Right forelimb (tissue), 1 donor: ENCODE measurements at regions not wholly inside any gene's neighbourhood (a gene's known extent, or its start where the extent isn't known, plus 50 kb on each side); places are given as distances from the start of the nearest gene placed in this dataset.

Experiments
- DNase-seq: peaks from one replicate; pipeline ENCODE4 v3.0.0-alpha.2; 2018

- DNase-seq, result no peak
Measured at GRCh38 chr4:111681270-111681669, 464.0 kb upstream of the FAM241A start.

- no peak for DNase-seq
Measured at GRCh38 chr4:111681751-111682150, 463.5 kb upstream of the FAM241A start.

- no peak for DNase-seq
Measured at GRCh38 chr4:111685205-111685604, 460.0 kb upstream of the FAM241A start.

- DNase-seq, result no peak
Measured at GRCh38 chr4:111689214-111689613, 456.0 kb upstream of the FAM241A start.

- no peak for DNase-seq
Measured at GRCh38 chr4:111689731-111690130, 455.5 kb upstream of the FAM241A start.

- no peak for DNase-seq
Measured at GRCh38 chr4:111693758-111694157, 451.5 kb upstream of the FAM241A start.

GRCh38 chr4:111695677-111696076, 449.6 kb upstream of the FAM241A start:
- no peak for DNase-seq

- DNase-seq, result no peak
Measured at GRCh38 chr4:111696505-111696904, 448.7 kb upstream of the FAM241A start.

- DNase-seq, result no peak
Measured at GRCh38 chr4:111697176-111697942, 447.9 kb upstream of the FAM241A start.

GRCh38 chr4:111698361-111698760, 446.9 kb upstream of the FAM241A start:
- no peak for DNase-seq

GRCh38 chr4:111699165-111699564, 446.1 kb upstream of the FAM241A start:
- DNase-seq, result no peak

GRCh38 chr4:111701102-111701501, 444.2 kb upstream of the FAM241A start:
- no peak for DNase-seq

- no peak for DNase-seq
Measured at GRCh38 chr4:111707491-111707890, 437.8 kb upstream of the FAM241A start.

GRCh38 chr4:111712093-111712677, 433.1 kb upstream of the FAM241A start:
- DNase-seq, result no peak

GRCh38 chr4:111713276-111713675, 432.0 kb upstream of the FAM241A start:
- DNase-seq, result no peak

GRCh38 chr4:111717921-111718320, 427.3 kb upstream of the FAM241A start:
- no peak for DNase-seq

GRCh38 chr4:111718763-111719559, 426.3 kb upstream of the FAM241A start:
- no peak for DNase-seq

- DNase-seq, result no peak
Measured at GRCh38 chr4:111720866-111721265, 424.4 kb upstream of the FAM241A start.

- DNase-seq, result no peak
Measured at GRCh38 chr4:111722213-111722720, 423.0 kb upstream of the FAM241A start.

GRCh38 chr4:111736516-111736915, 408.7 kb upstream of the FAM241A start:
- no peak for DNase-seq

- DNase-seq, result no peak
Measured at GRCh38 chr4:111744847-111745246, 400.4 kb upstream of the FAM241A start.

- DNase-seq, result no peak
Measured at GRCh38 chr4:111748157-111748556, 397.1 kb upstream of the FAM241A start.

- DNase-seq, result no peak
Measured at GRCh38 chr4:111754003-111754402, 391.3 kb upstream of the FAM241A start.

- no peak for DNase-seq
Measured at GRCh38 chr4:111755571-111755970, 389.7 kb upstream of the FAM241A start.
